ENCODE measurements at regions not wholly inside any gene's neighbourhood (a gene's known extent, or its start where the extent isn't known, plus 50 kb on each side); places are given as distances from the start of the nearest gene placed in this dataset.
"Not testable (repeated sequence)": the region's sequence is repeated elsewhere in the genome, so short reads cannot be mapped to it uniquely, and the experiment has no call there.

- Mint-ChIP-seq H3K36me3 (ENCODE audit: low read depth) (no peaks in the 10 kb centered on the region), H3K4me1 (peaks cover 25% of the 10 kb centered on the region), H3K4me3 (peak overlapping the region; percentile 59), H3K9me3 (no peaks in the 10 kb centered on the region), H3K27ac (ENCODE audit: unreplicated experiment) (peak overlapping the region; percentile 59), H3K27me3 (ENCODE audit: low read depth) (no peaks in the 10 kb centered on the region)
- TF ChIP-seq CTCF (conservative IDR thresholded peaks at IDR 0.05): no peak
- DNase-seq (ENCODE audit: low read depth, low spot score): peak; percentile 9
Observed at GRCh38 chr9:7560669-7561305, 238.8 kb downstream of the DMAC1 start.

GRCh38 chr9:7554699-7555098, 244.9 kb downstream of the DMAC1 start:
- no peaks in the 10 kb centered on the region for H3K27me3 Mint-ChIP-seq (ENCODE audit: low read depth)
- no peak overlapping the region for H3K27ac Mint-ChIP-seq (ENCODE audit: unreplicated experiment)
- H3K4me1 Mint-ChIP-seq: peaks cover under 1% of the 10 kb centered on the region
- no peak overlapping the region for H3K4me3 Mint-ChIP-seq
- TF ChIP-seq CTCF (conservative IDR thresholded peaks at IDR 0.05): no peak
- H3K36me3 Mint-ChIP-seq (ENCODE audit: low read depth): no peaks in the 10 kb centered on the region
- H3K9me3 Mint-ChIP-seq: peaks cover 18% of the 10 kb centered on the region
- no peak for DNase-seq (ENCODE audit: low read depth, low spot score)

- not testable (repeated sequence) for H3K4me1 Mint-ChIP-seq; H3K27me3 Mint-ChIP-seq (ENCODE audit: low read depth); H3K36me3 Mint-ChIP-seq (ENCODE audit: low read depth); H3K27ac Mint-ChIP-seq (ENCODE audit: unreplicated experiment); H3K4me3 Mint-ChIP-seq; DNase-seq (ENCODE audit: low read depth, low spot score)
- H3K9me3 Mint-ChIP-seq: peaks cover 18% of the 10 kb centered on the region
Observed at GRCh38 chr9:7552706-7553105, 246.9 kb downstream of the DMAC1 start.

GRCh38 chr9:7549249-7549648, 250.3 kb downstream of the DMAC1 start:
- peak; percentile 6 for DNase-seq (ENCODE audit: low read depth, low spot score)
- peaks cover 16% of the 10 kb centered on the region for H3K9me3 Mint-ChIP-seq
- H3K4me1 Mint-ChIP-seq: peaks cover 10% of the 10 kb centered on the region
- no peaks in the 10 kb centered on the region for H3K36me3 Mint-ChIP-seq (ENCODE audit: low read depth)
- no peak overlapping the region for H3K4me3 Mint-ChIP-seq
- H3K27ac Mint-ChIP-seq (ENCODE audit: unreplicated experiment): peak overlapping the region; percentile 25
- H3K27me3 Mint-ChIP-seq (ENCODE audit: low read depth): no peaks in the 10 kb centered on the region
- no peak for TF ChIP-seq CTCF (conservative IDR thresholded peaks at IDR 0.05)

GRCh38 chr9:7546261-7546660, 253.3 kb downstream of the DMAC1 start:
- H3K27me3 Mint-ChIP-seq (ENCODE audit: low read depth): no peaks in the 10 kb centered on the region
- peaks cover 21% of the 10 kb centered on the region for H3K4me1 Mint-ChIP-seq
- H3K4me3 Mint-ChIP-seq: no peak overlapping the region
- no peaks in the 10 kb centered on the region for H3K36me3 Mint-ChIP-seq (ENCODE audit: low read depth)
- DNase-seq (ENCODE audit: low read depth, low spot score): no peak
- no peak overlapping the region for H3K27ac Mint-ChIP-seq (ENCODE audit: unreplicated experiment)
- peaks cover 6% of the 10 kb centered on the region for H3K9me3 Mint-ChIP-seq
- TF ChIP-seq CTCF (conservative IDR thresholded peaks at IDR 0.05): no peak

- no peak for TF ChIP-seq CTCF (conservative IDR thresholded peaks at IDR 0.05)
- Mint-ChIP-seq H3K4me3 (no peak overlapping the region), H3K36me3 (ENCODE audit: low read depth) (no peaks in the 10 kb centered on the region), H3K27me3 (ENCODE audit: low read depth) (no peaks in the 10 kb centered on the region), H3K27ac (ENCODE audit: unreplicated experiment) (peak overlapping the region; percentile 51), H3K9me3 (peaks cover 3% of the 10 kb centered on the region), H3K4me1 (peaks cover 21% of the 10 kb centered on the region)
- no peak for DNase-seq (ENCODE audit: low read depth, low spot score)
Observed at GRCh38 chr9:7545371-7546165, 254.0 kb downstream of the DMAC1 start.
